ENCODE measurements at regions not wholly inside any gene's neighbourhood (a gene's known extent, or its start where the extent isn't known, plus 50 kb on each side); places are given as distances from the start of the nearest gene placed in this dataset.
"Not testable (repeated sequence)": the region's sequence is repeated elsewhere in the genome, so short reads cannot be mapped to it uniquely, and the experiment has no call there.

GRCh38 chr10:58066979-58067378, 200.7 kb downstream of the IPMK start:
- no peak for DNase-seq

- no peak for DNase-seq
These were observed 201.6 kb downstream of the IPMK start for GRCh38 chr10:58066126-58066525.

DNA sequence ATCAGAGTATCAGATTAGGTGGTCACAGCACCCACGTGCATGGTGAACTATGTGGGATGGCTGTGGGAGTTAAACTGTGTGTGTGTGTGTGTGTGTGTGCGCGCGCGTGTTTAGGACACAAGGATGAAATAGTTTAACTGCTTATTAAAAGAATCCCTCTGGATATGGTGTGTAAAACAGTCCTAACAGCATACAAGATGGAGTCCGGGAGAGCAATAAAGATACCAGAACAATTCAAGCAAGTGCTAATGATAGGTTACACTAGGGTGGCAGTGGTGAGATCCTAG, 202.2 kb downstream of the IPMK start:
- no peak for DNase-seq

- DNase-seq, result peak; percentile 33
These were observed 202.8 kb downstream of the IPMK start for GRCh38 chr10:58064714-58065528.

DNA sequence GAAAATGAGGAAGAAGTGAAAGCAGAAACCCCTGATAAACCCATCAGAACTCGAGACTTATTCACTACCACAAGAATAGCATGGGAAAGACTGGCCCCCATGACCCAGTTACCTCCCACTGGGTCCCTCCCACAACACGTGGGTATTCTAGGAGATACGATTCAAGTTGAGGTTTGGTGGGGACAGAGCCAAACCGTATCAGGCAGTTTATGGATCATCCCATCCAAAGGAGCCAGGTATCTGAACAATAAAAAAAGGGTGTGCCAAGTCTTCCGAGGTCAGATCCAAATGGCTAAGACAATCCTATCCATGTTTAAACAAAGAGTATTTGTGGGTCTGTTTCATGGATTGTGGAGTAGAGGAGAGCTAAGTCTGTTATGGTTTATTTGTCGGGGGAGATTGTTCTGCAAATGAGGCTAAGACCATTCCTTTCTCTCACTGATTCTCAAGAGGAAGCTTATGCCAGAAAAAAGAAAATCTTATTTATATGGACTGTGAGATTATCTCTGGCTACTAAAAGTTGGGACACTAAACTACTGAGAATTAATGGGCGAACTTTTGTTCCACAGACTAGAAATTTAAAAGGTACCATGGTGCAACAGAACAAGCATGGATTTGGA, 203.7 kb downstream of the IPMK start:
- DNase-seq, result no peak

- not testable (repeated sequence) for DNase-seq
These were observed 209.0 kb downstream of the IPMK start for GRCh38 chr10:58058683-58059082.

GRCh38 chr10:58054881-58055280, 212.8 kb downstream of the IPMK start:
- DNase-seq, result no peak

GRCh38 chr10:58052772-58053171, 214.9 kb downstream of the IPMK start:
- DNase-seq, result no peak

DNA sequence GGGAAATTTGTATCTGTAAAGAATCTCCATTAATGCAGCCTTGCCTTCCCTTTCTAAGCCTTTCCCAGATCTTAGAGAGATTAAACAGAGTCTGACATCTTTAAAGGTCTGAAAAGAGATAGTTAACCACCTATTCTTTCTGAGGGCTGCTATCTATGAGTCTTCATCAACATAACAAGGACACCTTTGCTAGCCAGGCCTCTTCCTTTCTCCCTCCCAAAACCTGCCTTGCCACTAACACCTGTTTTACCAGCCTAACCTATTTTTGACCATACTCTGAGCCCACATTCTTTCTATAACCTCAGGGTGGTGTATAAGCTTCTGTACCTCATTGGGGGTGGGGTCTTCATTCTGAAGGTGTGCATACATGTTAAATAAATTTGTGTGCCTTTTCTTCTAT, 217.1 kb downstream of the IPMK start:
- no peak for DNase-seq

- DNase-seq, result no peak
These were observed 218.8 kb downstream of the IPMK start for GRCh38 chr10:58048936-58049335.

DNA sequence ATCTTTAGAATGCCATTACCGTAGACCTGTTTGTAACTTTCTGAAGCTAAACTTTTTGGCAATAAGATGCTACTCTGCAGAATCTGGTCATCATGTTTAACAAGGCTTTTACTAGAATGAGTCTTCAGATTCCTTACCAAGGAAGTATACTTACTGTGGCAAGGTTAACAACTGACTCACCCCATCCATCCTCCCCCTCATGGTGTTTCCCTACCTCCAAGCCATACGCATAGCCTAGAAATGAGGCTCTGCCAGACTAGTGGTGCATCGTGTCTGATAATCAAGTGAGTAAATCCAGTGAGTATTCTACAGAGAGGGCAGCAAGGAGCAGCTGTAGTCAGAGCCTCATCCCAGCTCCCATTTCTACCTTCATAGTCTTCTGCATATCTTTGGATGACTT, 223.6 kb downstream of the IPMK start:
- DNase-seq, result no peak

DNA sequence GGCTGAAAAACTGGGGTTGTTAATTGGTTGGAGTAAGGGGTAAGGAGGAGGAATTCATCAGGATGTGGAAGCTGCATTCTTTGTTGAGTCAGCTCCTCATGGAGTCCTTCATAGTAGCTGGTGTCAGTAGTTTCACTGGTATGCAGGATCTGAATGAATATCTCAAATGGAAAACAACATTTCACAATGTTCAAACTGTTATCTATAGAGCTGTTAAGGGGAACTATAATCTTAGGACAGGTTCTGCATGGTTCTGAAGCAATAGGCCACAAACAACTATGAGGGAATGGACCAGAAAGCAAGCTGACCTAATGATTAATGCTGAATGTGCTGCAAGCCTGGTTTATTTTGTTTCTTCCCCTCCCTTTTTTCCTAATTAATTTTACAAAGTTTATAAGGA, 225.8 kb downstream of the IPMK start:
- no peak for DNase-seq

DNA sequence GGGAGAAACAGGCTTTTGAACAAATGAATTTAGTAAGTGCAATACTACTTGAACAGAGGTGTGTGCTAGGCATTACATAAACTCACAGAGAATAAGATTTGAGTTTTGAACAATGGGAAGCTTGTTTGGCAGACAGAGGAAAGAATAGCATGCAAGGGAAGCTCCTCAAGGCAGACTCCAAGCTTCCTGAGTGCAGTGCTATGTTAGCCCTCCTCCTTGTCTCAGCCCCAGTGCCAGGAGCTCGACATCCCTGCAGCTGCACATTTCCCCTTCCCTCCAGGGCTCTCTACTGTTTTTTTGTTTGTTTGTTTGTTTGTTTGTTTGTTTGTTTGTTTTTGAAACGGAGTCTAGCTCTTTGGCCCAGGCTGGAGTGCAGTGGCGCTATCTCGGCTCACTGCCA, 237.5 kb downstream of the IPMK start:
- no peak for DNase-seq

DNA sequence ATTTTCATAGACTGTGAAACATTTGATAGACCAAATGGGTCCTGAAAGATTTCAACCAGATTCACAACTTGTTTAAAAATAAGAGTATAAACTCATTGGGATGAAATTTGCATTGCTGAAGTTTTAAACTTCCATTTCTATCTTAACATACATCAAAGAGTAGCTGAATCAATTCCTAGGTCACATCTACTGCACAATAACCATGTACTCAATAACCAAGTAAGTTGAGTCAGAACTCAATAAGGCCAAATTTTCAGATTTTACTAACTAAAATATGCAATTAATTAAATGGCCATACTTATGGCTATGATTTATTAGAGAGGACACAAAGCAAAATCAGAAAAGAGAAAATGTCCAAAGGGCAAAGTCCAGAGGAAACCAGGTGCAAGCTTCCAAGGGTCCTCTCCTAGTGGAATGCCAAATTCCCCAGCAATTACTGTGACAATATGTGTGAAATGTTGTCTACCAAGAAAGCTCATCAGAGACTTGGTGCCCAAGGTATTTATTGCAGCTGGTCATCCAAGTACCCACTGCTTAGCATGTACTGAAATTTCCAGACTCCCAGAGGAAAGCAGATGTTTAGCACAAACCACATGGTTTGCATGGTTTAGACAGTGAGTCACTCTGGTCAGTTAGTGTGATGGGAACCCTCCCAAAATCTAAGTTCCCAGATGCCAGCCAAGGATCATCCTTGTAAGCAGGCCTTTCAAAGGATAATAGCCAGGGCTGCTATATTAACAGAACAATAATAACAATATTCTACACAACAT, 238.9 kb downstream of the IPMK start:
- peak; percentile 27 for DNase-seq

GRCh38 chr10:58027426-58027825, 240.3 kb downstream of the IPMK start:
- no peak for DNase-seq

DNA sequence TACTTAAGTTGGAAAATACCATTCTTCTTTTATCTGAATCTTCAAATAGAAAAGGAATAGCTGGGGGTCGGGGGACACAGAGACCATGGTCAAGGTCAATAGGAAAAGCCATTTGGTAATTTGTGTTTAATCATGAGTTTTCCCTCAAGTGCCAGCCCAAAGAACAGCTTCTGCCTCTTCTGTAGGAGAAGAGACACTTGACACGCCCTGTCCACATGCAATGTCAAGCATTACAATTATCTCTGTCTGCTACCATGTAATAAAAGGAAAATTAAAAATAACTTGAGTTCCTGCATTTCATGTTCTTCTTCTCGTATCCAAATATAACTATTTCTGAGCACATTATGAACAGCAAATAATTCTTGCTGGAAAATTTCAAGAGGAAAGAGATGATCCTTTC, 241.7 kb downstream of the IPMK start:
- no peak for DNase-seq

DNA sequence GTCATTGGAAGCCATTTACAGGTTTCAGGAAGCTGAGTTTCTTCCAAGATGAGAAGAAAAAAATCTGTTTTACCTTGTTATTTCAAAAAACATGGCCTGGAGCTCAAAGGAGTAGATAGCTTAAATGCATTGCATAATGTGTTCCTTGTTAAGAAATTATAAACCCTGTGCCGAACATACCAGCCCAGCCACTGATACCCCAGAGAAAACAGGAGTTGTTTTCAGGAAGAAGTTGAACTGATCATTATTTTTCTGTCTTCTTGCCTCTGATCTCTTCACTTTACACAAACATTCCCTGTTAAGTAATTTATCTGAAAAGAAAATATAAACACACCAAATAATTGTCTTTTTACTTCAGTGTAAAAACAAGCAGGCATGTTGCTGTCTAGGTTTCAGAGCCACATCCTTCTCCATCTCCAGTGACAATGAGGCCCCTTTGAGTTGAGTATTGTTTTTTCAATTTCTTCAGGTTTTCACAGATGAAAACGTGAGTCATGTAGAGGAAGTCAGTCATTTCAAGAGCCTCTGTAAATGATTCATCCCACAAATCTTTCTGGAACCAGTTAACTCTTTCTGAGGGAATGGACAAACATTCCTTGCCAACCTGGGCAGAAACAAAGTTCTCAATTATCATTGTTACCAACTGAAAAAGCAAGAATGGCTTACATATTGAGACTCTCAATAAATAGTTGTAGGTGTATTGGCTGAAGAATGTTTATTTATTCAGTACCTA, 244.2 kb downstream of the IPMK start:
- DNase-seq, result no peak

- DNase-seq, result no peak
These were observed 247.7 kb downstream of the IPMK start for GRCh38 chr10:58019863-58020537.

DNA sequence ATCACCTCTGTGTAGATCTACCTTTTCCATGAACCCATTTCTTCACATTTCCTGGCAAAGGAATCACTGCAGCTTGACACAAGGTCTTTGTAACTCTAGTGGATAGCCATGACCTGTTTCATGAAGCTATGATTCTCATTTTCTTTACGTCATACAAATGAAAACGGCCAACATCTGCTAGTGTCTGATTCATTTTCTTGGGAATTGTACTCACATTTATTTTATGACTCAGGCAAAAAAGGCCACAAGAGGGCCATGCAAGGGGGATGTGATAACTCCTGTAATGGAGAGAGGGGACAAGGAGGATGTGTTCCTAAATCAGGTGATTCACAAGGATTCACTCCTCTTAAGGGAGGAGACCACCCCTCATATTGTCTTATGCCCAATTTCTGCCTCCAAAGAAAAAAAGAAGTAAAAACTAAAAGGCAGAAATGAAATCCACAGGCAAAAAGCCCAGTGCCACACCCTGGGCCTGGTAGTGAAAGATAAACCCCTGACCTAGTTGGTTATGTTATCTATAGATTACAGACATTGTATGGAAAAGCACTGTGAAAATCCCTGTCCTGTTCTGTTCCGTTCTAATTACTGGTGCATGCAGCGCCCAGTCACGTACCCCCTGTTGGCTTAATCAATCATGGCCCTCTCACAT, 249.9 kb downstream of the IPMK start:
- DNase-seq, result no peak

GRCh38 chr10:58016614-58017013, 251.1 kb downstream of the IPMK start:
- DNase-seq, result no peak

DNA sequence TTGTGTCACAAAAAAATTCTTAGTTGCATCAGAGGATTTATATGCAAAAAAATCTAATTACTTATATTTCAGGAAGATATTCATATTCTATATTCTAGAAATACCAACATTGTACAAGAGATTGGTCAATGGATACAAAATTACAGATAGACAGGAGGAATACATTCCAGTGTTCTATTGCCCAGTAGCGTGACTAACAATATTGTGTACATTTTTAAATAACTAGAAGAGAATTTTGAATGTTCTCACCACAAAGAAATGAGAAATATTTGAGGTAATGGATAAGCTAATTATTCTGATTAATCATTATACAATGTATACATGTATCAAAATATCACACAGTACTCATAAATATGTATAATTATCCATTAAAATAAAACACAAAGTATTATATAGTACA, 253.3 kb downstream of the IPMK start:
- no peak for DNase-seq

- no peak for DNase-seq
These were observed 254.3 kb downstream of the IPMK start for GRCh38 chr10:58013406-58013805.

All from right hindlimb (tissue), 1 donor.